HL-60 (cell line): ENCODE measurements at regions not wholly inside any gene's neighbourhood (a gene's known extent, or its start where the extent isn't known, plus 50 kb on each side); places are given as distances from the start of the nearest gene placed in this dataset.

Experiments
- DNase-seq, 2 experiments: peaks; one replicate each; pipeline ENCODE4 v3.0.0-alpha.2; 2010 to 2020; ENCODE audit warnings: low read depth in 1 of 2, low spot score in 1 of 2
- H3K27ac ChIP-seq: fragments of 250-450 bp; sonication (Bioruptor Pico); replicated peaks from 2 replicates; pipeline ENCODE4 v1.5.1; 2020; ENCODE audit warnings: mild to moderate bottlenecking, moderate library complexity
- H3K27me3 ChIP-seq: fragments of 250-450 bp; sonication (Bioruptor Pico); 2 replicates; pipeline ENCODE4 v1.5.1; 2021; ENCODE audit warnings: mild to moderate bottlenecking, moderate library complexity; ENCODE audit not compliant: insufficient read depth, poor library complexity, severe bottlenecking
- H3K4me3 ChIP-seq: replicated peaks from 2 replicates; pipeline ENCODE4 v1.5.1; 2011; ENCODE audit warnings: mild to moderate bottlenecking, control low read depth, low read length; ENCODE audit not compliant: insufficient read depth
- CTCF ChIP-seq: IDR thresholded peaks from one replicate; pipeline ENCODE4 v1.5.1; 2011; ENCODE audit warnings: low read length, control low read depth, inconsistent platforms; ENCODE audit not compliant: insufficient read depth
- GABPA ChIP-seq: IDR thresholded peaks from 2 replicates; pipeline ENCODE4 v1.6.1; 2012; ENCODE audit warnings: low read depth
- POLR2AphosphoS5 ChIP-seq: IDR thresholded peaks from 2 replicates; pipeline ENCODE4 v1.6.1; 2012; ENCODE audit warnings: low read depth
- REST ChIP-seq: IDR thresholded peaks from 2 replicates; pipeline ENCODE4 v1.6.1; 2012; ENCODE audit warnings: low read depth; ENCODE audit not compliant: insufficient replicate concordance
- SPI1 ChIP-seq: IDR thresholded peaks from 2 replicates; pipeline ENCODE4 v1.6.1; 2012; ENCODE audit warnings: low read depth, mild to moderate bottlenecking, borderline replicate concordance

- Histone ChIP-seq H3K4me3 (no peak overlapping the region), H3K27me3 (no peaks in the 10 kb centered on the region), H3K27ac (no peak overlapping the region)
- TF ChIP-seq POLR2AphosphoS5, result no peak
- TF ChIP-seq REST, result no peak
- TF ChIP-seq GABPA, result no peak
- no peak for TF ChIP-seq CTCF
- no peak for TF ChIP-seq SPI1
- no peak for DNase-seq
Observed at GRCh38 chr9:109950710-109951443, 170.9 kb downstream of the PALM2AKAP2 start.

- Histone ChIP-seq H3K4me3 (no peak overlapping the region), H3K27ac (no peak overlapping the region), H3K27me3 (no peaks in the 10 kb centered on the region)
- TF ChIP-seq POLR2AphosphoS5 (no peak), CTCF (no peak), REST (no peak), GABPA (no peak), SPI1 (no peak)
- peak in 1 of 2 experiments; percentile 13 for DNase-seq
Observed at GRCh38 chr9:109953300-109953699, 173.3 kb downstream of the PALM2AKAP2 start.

- Histone ChIP-seq H3K27me3 (no peaks in the 10 kb centered on the region), H3K4me3 (no peak overlapping the region), H3K27ac (no peak overlapping the region)
- DNase-seq, result no peak
- TF ChIP-seq REST (no peak), POLR2AphosphoS5 (no peak), SPI1 (no peak)
Observed at GRCh38 chr9:109953813-109954497, 174.0 kb downstream of the PALM2AKAP2 start.
